GM23338 (cell line): ENCODE measurements at regions not wholly inside any gene's neighbourhood (a gene's known extent, or its start where the extent isn't known, plus 50 kb on each side); places are given as distances from the start of the nearest gene placed in this dataset.

Source experiments
- CREB1 ChIP-seq: fragments of 250-450 bp; sonication (Bioruptor Pico); IDR thresholded peaks from 2 replicates; pipeline ENCODE4 v1.5.0; 2020; ENCODE audit warnings: low read depth, mild to moderate bottlenecking, moderate library complexity
- CTCF ChIP-seq, 2 experiments: fragments of 200-600 bp in 1 of 2; sonication (generic) in 1 of 2; conservative IDR thresholded peaks; 2 replicates each; pipeline versions ENCODE4 v1.5.1 to v1.6.1; 2016 to 2017; ENCODE audit warnings: antibody characterized with exemption in 2 of 2, low read depth in 2 of 2, mild to moderate bottlenecking in 2 of 2, moderate library complexity in 1 of 2
- ETS1 ChIP-seq: IDR thresholded peaks from 2 replicates; pipeline ENCODE4 v1.6.1; 2016; ENCODE audit warnings: antibody characterized with exemption
- EZH2 ChIP-seq: fragments of 200-600 bp; sonication (generic); IDR thresholded peaks from one replicate; pipeline ENCODE4 v1.8.0; 2017; ENCODE audit warnings: antibody characterized with exemption, mild to moderate bottlenecking, low read depth; ENCODE audit not compliant: unreplicated experiment
- EZH2phosphoT487 ChIP-seq: fragments of 200-600 bp; sonication (generic); IDR thresholded peaks from one replicate; pipeline ENCODE4 v1.8.1; 2018; ENCODE audit warnings: antibody characterized with exemption; ENCODE audit not compliant: unreplicated experiment
- JUNB ChIP-seq: IDR thresholded peaks from one replicate; pipeline ENCODE4 v1.6.1; 2016; ENCODE audit warnings: antibody characterized with exemption; ENCODE audit not compliant: unreplicated experiment
- NANOG ChIP-seq: IDR thresholded peaks from 2 replicates; pipeline ENCODE4 v1.6.1; 2016; ENCODE audit warnings: antibody characterized with exemption, borderline replicate concordance
- POLR2AphosphoS5 ChIP-seq: IDR thresholded peaks from 2 replicates; pipeline ENCODE4 v1.6.1; 2016; ENCODE audit warnings: antibody characterized with exemption, low read depth
- REST ChIP-seq: IDR thresholded peaks from one replicate; pipeline ENCODE4 v1.6.1; 2018; ENCODE audit warnings: antibody characterized with exemption; ENCODE audit not compliant: unreplicated experiment
- STAT1 ChIP-seq: IDR thresholded peaks from one replicate; pipeline ENCODE4 v1.6.1; 2016; ENCODE audit warnings: antibody characterized with exemption; ENCODE audit not compliant: unreplicated experiment
- ZNF114 ChIP-seq: fragments of 250-450 bp; sonication (Bioruptor Pico); IDR thresholded peaks from 2 replicates; pipeline ENCODE4 v1.5.0; 2020; ENCODE audit warnings: mild to moderate bottlenecking, moderate library complexity
- ZNF331 ChIP-seq: fragments of 250-450 bp; sonication (Bioruptor Pico); IDR thresholded peaks from 2 replicates; pipeline ENCODE4 v1.5.0; 2020; ENCODE audit warnings: low read depth, mild to moderate bottlenecking, moderate library complexity
- ZNF462 ChIP-seq: fragments of 250-450 bp; sonication (Bioruptor Pico); IDR thresholded peaks from 2 replicates; pipeline ENCODE4 v1.5.0; 2020; ENCODE audit warnings: mild to moderate bottlenecking, moderate library complexity

- TF ChIP-seq CTCF (conservative IDR thresholded peaks at IDR 0.05; ENCODE audit: low read depth in 2 of 2), result no peak
- TF ChIP-seq EZH2, result no peak
- TF ChIP-seq CREB1 (CRISPR knock-in tag), result no peak
- TF ChIP-seq REST, result no peak
- no peak for TF ChIP-seq STAT1
- no peak for TF ChIP-seq POLR2AphosphoS5
- no peak for TF ChIP-seq EZH2phosphoT487
- TF ChIP-seq JUNB, result no peak
- no peak for TF ChIP-seq ZNF331 (CRISPR knock-in tag)
- no peak for TF ChIP-seq ZNF114 (CRISPR knock-in tag)
- no peak for TF ChIP-seq ETS1
- TF ChIP-seq NANOG, result no peak
- TF ChIP-seq ZNF462 (CRISPR knock-in tag), result no peak
Measured at GRCh38 chr18:2485983-2486382, 85.3 kb downstream of the METTL4 start.
